ENCODE measurements at regions not wholly inside any gene's neighbourhood (a gene's known extent, or its start where the extent isn't known, plus 50 kb on each side); places are given as distances from the start of the nearest gene placed in this dataset.

GRCh38 chr2:144300632-144301031 lies 219.3 kb downstream of the ZEB2 start:
- no peak for TF ChIP-seq RARB (CRISPR knock-in tag; IDR thresholded peaks at IDR 0.05)
- no peak for TF ChIP-seq ARNTL (CRISPR knock-in tag; IDR thresholded peaks at IDR 0.05; ENCODE audit: borderline replicate concordance, low read depth)
- no peak for TF ChIP-seq POU6F1 (CRISPR knock-in tag; IDR thresholded peaks at IDR 0.05; ENCODE audit: borderline replicate concordance, low read depth)
